H1 (cell line): ENCODE measurements at regions not wholly inside any gene's neighbourhood (a gene's known extent, or its start where the extent isn't known, plus 50 kb on each side); places are given as distances from the start of the nearest gene placed in this dataset.

ENCODE experiments used
- CTCF ChIA-PET: fragments of 300-600 bp; sonication (Branson Sonifier 250); formaldehyde crosslinking; loops from one replicate; lab custom pipeline; 2021; ENCODE audit not compliant: partially characterized antibody; lab: Charles Lee
- POLR2A ChIA-PET: fragments of 300-600 bp; sonication (Branson Sonifier 250); formaldehyde crosslinking; loops from one replicate; lab custom pipeline; 2021; ENCODE audit warnings: inconsistent platforms; ENCODE audit not compliant: partially characterized antibody; lab: Charles Lee
- DNase-seq, 2 experiments: peaks; one replicate each; pipeline versions ENCODE4 v3.0.0 to v3.0.0-alpha.2; 2010 to 2022; ENCODE audit warnings: low spot score in 2 of 2, low read depth in 1 of 2, mixed read lengths in 1 of 2
- FAIRE-seq: peaks from 2 replicates; lab custom pipeline; 2011; peaks lifted over from hg19 to GRCh38; lab: Jason Lieb, UNC
- H2AFZ ChIP-seq: 2 replicates; pipeline ENCODE4 v1.8.1; 2012; ENCODE audit warnings: low read length, inconsistent platforms
- H2AK5ac ChIP-seq: 2 replicates; pipeline ENCODE4 v1.6.1; 2013; ENCODE audit warnings: low read depth, low read length
- H2BK120ac ChIP-seq: replicated peaks from 2 replicates; pipeline ENCODE3; 2013; ENCODE audit warnings: low read depth, low read length, inconsistent platforms
- H2BK12ac ChIP-seq: 2 replicates; pipeline ENCODE4 v1.6.1; 2013; ENCODE audit warnings: low read depth, low read length
- H2BK15ac ChIP-seq: 2 replicates; pipeline ENCODE4 v1.6.1; 2013; ENCODE audit warnings: low read length
- H2BK20ac ChIP-seq: 2 replicates; pipeline ENCODE4 v1.6.1; 2013; ENCODE audit warnings: low read length
- H2BK5ac ChIP-seq: 2 replicates; pipeline ENCODE4 v1.6.1; 2013; ENCODE audit warnings: low read depth, low read length
- H3K14ac ChIP-seq: 2 replicates; pipeline ENCODE4 v1.6.1; 2013; ENCODE audit warnings: inconsistent platforms; ENCODE audit not compliant: insufficient read length
- H3K18ac ChIP-seq: 2 replicates; pipeline ENCODE4 v1.6.1; 2013; ENCODE audit warnings: low read length; ENCODE audit errors: extremely low read depth
- H3K23ac ChIP-seq: 2 replicates; pipeline ENCODE4 v1.6.1; 2013; ENCODE audit warnings: inconsistent platforms; ENCODE audit not compliant: insufficient read length
- H3K23me2 ChIP-seq: 2 replicates; pipeline ENCODE4 v1.6.1; 2013; ENCODE audit warnings: low read depth, low read length
- H3K27ac ChIP-seq: 2 replicates; pipeline ENCODE4 v1.6.1; 2011; ENCODE audit warnings: low read depth, low read length, inconsistent platforms
- H3K27me3 ChIP-seq, 4 experiments: replicated peaks in 1 of 4; 1 replicate in 1 of 4; 2 replicates in 3 of 4; pipeline versions ENCODE4 v1.6.1 to v1.8.1; 2011 to 2013; ENCODE audit warnings: low read length in 3 of 4, mild to moderate bottlenecking in 3 of 4, inconsistent platforms in 2 of 4, mixed read lengths in 2 of 4, moderate library complexity in 1 of 4; ENCODE audit not compliant: control insufficient read depth in 3 of 4, insufficient read depth in 3 of 4; ENCODE audit errors: extremely low read depth in 1 of 4
- H3K36me3 ChIP-seq, 4 experiments: 2 replicates each; pipeline versions ENCODE4 v1.6.1 to v1.8.1; 2011 to 2013; ENCODE audit warnings: mild to moderate bottlenecking in 4 of 4, low read length in 3 of 4, moderate library complexity in 2 of 4, control low read depth in 1 of 4, inconsistent platforms in 1 of 4; ENCODE audit not compliant: insufficient read depth in 4 of 4, control insufficient read depth in 2 of 4
- H3K4ac ChIP-seq: replicated peaks from 2 replicates; pipeline ENCODE3; 2013; ENCODE audit warnings: low read length, low read depth, mixed read lengths, inconsistent platforms; ENCODE audit not compliant: insufficient read length
- H3K4me1 ChIP-seq, 4 experiments: replicated peaks in 1 of 4; 1 replicate in 1 of 4; 2 replicates in 3 of 4; pipeline versions ENCODE4 v1.6.1 to v1.8.1; 2011 to 2013; ENCODE audit warnings: low read length in 3 of 4, inconsistent platforms in 2 of 4, mixed read lengths in 1 of 4; ENCODE audit not compliant: insufficient read depth in 4 of 4, control insufficient read depth in 3 of 4
- H3K4me2 ChIP-seq, 2 experiments: 2 replicates each; pipeline versions ENCODE4 v1.6.1 to v1.8.1; 2011 to 2013; ENCODE audit warnings: low read depth in 2 of 2, low read length in 2 of 2, control low read depth in 1 of 2, inconsistent platforms in 1 of 2, mild to moderate bottlenecking in 1 of 2; ENCODE audit not compliant: insufficient read depth in 1 of 2
- H3K4me3 ChIP-seq, 4 experiments: fragments of 200-600, 300-600 bp in 1 of 4; sonication (generic), shearing (Covaris generic), sonication (Bioruptor Twin) in 1 of 4; 2 replicates each; pipeline versions ENCODE4 v1.5.1 to v1.8.1; 2011 to 2016; ENCODE audit warnings: low read length in 4 of 4, low read depth in 3 of 4, control low read depth in 2 of 4, inconsistent platforms in 2 of 4, mild to moderate bottlenecking in 2 of 4, mixed read lengths in 1 of 4, moderate library complexity in 1 of 4; ENCODE audit not compliant: insufficient read depth in 2 of 4; ENCODE audit errors: extremely low read depth in 1 of 4
- H3K56ac ChIP-seq: replicated peaks from 2 replicates; pipeline ENCODE3; 2013; ENCODE audit warnings: low read depth, mild to moderate bottlenecking, mixed read lengths, low read length, inconsistent platforms; ENCODE audit not compliant: insufficient read length
- H3K79me1 ChIP-seq: 2 replicates; pipeline ENCODE4 v1.6.1; 2013; ENCODE audit warnings: low read depth, low read length, control low read depth
- H3K79me2 ChIP-seq, 2 experiments: 2 replicates each; pipeline versions ENCODE4 v1.6.1 to v1.8.1; 2012 to 2013; ENCODE audit warnings: low read length in 2 of 2, mild to moderate bottlenecking in 2 of 2, inconsistent platforms in 1 of 2; ENCODE audit not compliant: insufficient read depth in 2 of 2, control insufficient read depth in 1 of 2
- H3K9ac ChIP-seq, 4 experiments: replicated peaks in 1 of 4; 1 replicate in 1 of 4; 2 replicates in 3 of 4; pipeline versions ENCODE4 v1.6.1 to v1.8.1; 2011 to 2013; ENCODE audit warnings: low read depth in 3 of 4, low read length in 3 of 4, control low read depth in 2 of 4, mild to moderate bottlenecking in 2 of 4, moderate library complexity in 2 of 4, inconsistent platforms in 1 of 4; ENCODE audit errors: extremely low read depth in 1 of 4
- H3K9me3 ChIP-seq, 2 experiments: 2 replicates each; pipeline versions ENCODE4 v1.6.1 to v1.8.1; 2012 to 2013; ENCODE audit warnings: mild to moderate bottlenecking in 2 of 2, moderate library complexity in 2 of 2, control low read depth in 1 of 2, inconsistent platforms in 1 of 2, low read depth in 1 of 2, low read length in 1 of 2, mixed read lengths in 1 of 2; ENCODE audit not compliant: insufficient read depth in 2 of 2
- H4K20me1 ChIP-seq, 2 experiments: replicated peaks in 1 of 2; 2 replicates each; pipeline versions ENCODE3 to v1.8.1; 2011 to 2013; ENCODE audit warnings: inconsistent platforms in 2 of 2, low read length in 2 of 2, mild to moderate bottlenecking in 1 of 2; ENCODE audit not compliant: insufficient read depth in 2 of 2, control insufficient read depth in 1 of 2
- H4K5ac ChIP-seq: 2 replicates; pipeline ENCODE4 v1.6.1; 2013; ENCODE audit warnings: low read length, low read depth, mixed read lengths, inconsistent platforms; ENCODE audit not compliant: insufficient read length
- H4K8ac ChIP-seq: 2 replicates; pipeline ENCODE4 v1.8.0; 2013; ENCODE audit warnings: mild to moderate bottlenecking, moderate library complexity, low read length, inconsistent platforms; ENCODE audit not compliant: insufficient read depth; ENCODE audit errors: extremely low read depth
- H4K91ac ChIP-seq: replicated peaks from 2 replicates; pipeline ENCODE3; 2013; ENCODE audit warnings: low read length, mixed read lengths, inconsistent platforms; ENCODE audit not compliant: insufficient read length
- CHD1 ChIP-seq: IDR thresholded peaks from 2 replicates; pipeline ENCODE4 v1.6.1; 2012; ENCODE audit warnings: low read depth, low read length, improper control_type of control experiment
- GABPA ChIP-seq: IDR thresholded peaks from 2 replicates; pipeline ENCODE4 v1.6.1; 2011; ENCODE audit warnings: mild to moderate bottlenecking, low read length, moderate library complexity, borderline replicate concordance; ENCODE audit not compliant: insufficient read depth
- KDM1A ChIP-seq: fragments of 200-600, 300-600 bp; sonication (generic); IDR thresholded peaks from 2 replicates; pipeline ENCODE4 v1.7.1; 2016; ENCODE audit warnings: mild to moderate bottlenecking, low read length, borderline replicate concordance
- POLR2A ChIP-seq, 2 experiments: IDR thresholded peaks; 1 replicate in 1 of 2; 2 replicates in 1 of 2; pipeline ENCODE4 v1.6.1; 2011; ENCODE audit warnings: low read depth in 2 of 2, low read length in 2 of 2, mild to moderate bottlenecking in 2 of 2; ENCODE audit errors: control extremely low read depth in 1 of 2
- POLR2AphosphoS5 ChIP-seq: IDR thresholded peaks from 2 replicates; pipeline ENCODE4 v1.6.1; 2011; ENCODE audit warnings: low read depth, low read length
- RBBP5 ChIP-seq: IDR thresholded peaks from 2 replicates; pipeline ENCODE4 v1.7.1; 2012; ENCODE audit warnings: low read depth, mild to moderate bottlenecking, inconsistent platforms, low read length, moderate library complexity, borderline replicate concordance
- WGBS, 2 experiments: shearing (Covaris generic) in 1 of 2; methylation state at CpG; one replicate each; pipeline versions ENCODE4 v1.1.6 to v1.1.7; 2013 to 2015; ENCODE audit warnings: low lambda C conversion rate in 2 of 2, mixed read lengths in 2 of 2, inconsistent platforms in 1 of 2, low coverage in 1 of 2, missing lambda C conversion rate in 1 of 2; ENCODE audit not compliant: insufficient replicate concordance in 2 of 2, insufficient coverage in 1 of 2, insufficient read length in 1 of 2; ENCODE audit errors: extremely low coverage in 1 of 2, missing lambda C conversion rate in 1 of 2; 5-methylcytosine and 5-hydroxymethylcytosine counted together

DNA sequence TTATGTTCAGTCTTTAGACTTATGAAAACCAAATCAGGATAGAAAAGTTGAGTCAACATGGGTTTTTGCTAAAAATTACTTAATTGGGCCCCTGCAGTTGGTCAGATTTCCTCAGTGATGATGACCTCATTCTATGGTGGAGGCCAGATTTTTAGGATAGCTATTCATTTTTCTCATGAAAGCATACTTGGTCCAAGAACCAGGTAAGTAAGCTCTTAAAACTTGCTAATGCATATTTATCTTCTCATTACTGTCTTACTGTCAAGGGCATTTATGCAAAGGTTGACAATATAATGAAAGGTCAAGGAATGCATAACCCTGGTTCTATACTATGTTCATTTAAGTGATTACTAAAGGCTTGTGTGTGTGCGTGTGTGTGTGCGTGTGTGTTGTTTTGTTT lies 650.6 kb downstream of the SATB2 start:
- Histone ChIP-seq H3K79me2 (no peaks in the 10 kb centered on the region), H3K4me3 (no peak overlapping the region), H2AFZ (no peak overlapping the region), H2BK5ac (no peak overlapping the region), H4K5ac (no peak overlapping the region), H2BK12ac (no peak overlapping the region), H3K23ac (no peak overlapping the region), H3K23me2 (no peaks in the 10 kb centered on the region), H4K8ac (no peak overlapping the region), H2BK15ac (no peak overlapping the region), H3K9ac (no peak overlapping the region), H2BK120ac (no peak overlapping the region), H3K27me3 (no peaks in the 10 kb centered on the region), H3K18ac (no peak overlapping the region), H4K20me1 (no peaks in the 10 kb centered on the region), H3K4me2 (no peak overlapping the region), H3K56ac (no peak overlapping the region), H4K91ac (no peak overlapping the region), H3K14ac (no peak overlapping the region), H2AK5ac (no peak overlapping the region), H3K36me3 (no peaks in the 10 kb centered on the region), H3K4me1 (no peaks in the 10 kb centered on the region), H3K4ac (no peak overlapping the region), H2BK20ac (no peak overlapping the region), H3K79me1 (no peaks in the 10 kb centered on the region), H3K27ac (no peak overlapping the region), H3K9me3 (no peaks in the 10 kb centered on the region)
- ChIA-PET POLR2A (no interaction called here), CTCF (no interaction called here)
- no peak for TF ChIP-seq POLR2AphosphoS5
- no peak for TF ChIP-seq GABPA
- TF ChIP-seq CHD1: no peak
- TF ChIP-seq POLR2A (IDR thresholded peaks at IDR 0.05; ENCODE audit: control extremely low read depth in 1 of 2, low read depth in 2 of 2, low read length in 2 of 2): no peak
- no peak for TF ChIP-seq KDM1A
- no peak for TF ChIP-seq RBBP5
- DNase-seq (no peak), FAIRE-seq (no peak)
- 95% methylated on average over 2 of the region's 2 CpGs; no CpG with 5 or more reads in 1 of the 2 experiments for WGBS, 2 experiments
